ENCODE measurements at regions not wholly inside any gene's neighbourhood (a gene's known extent, or its start where the extent isn't known, plus 50 kb on each side); places are given as distances from the start of the nearest gene placed in this dataset.
"Not testable (repeated sequence)": the region's sequence is repeated elsewhere in the genome, so short reads cannot be mapped to it uniquely, and the experiment has no call there.

GRCh38 chr13:100764937-100765336 is 90.3 kb upstream of the TMTC4 start:
- intact Hi-C loops (cut with micrococcal nuclease), result no loop called here
- CTCF ChIA-PET, result no interaction called here
- H3K4me1 Mint-ChIP-seq (ENCODE audit: low read depth), result no peaks in the 10 kb centered on the region
- ATAC-seq (no peak), DNase-seq (no peak)
- peaks cover 1% of the 10 kb centered on the region for H3K36me3 Mint-ChIP-seq (ENCODE audit: low read depth)
- no peak overlapping the region for H3K27ac Mint-ChIP-seq
- H3K4me3 Mint-ChIP-seq, result no peak overlapping the region
- H3K27me3 Mint-ChIP-seq, result peaks cover 3% of the 10 kb centered on the region
- POLR2A ChIA-PET, result no interaction called here
- H3K9me3 Mint-ChIP-seq, result peaks cover 2% of the 10 kb centered on the region
- no peak for TF ChIP-seq CTCF (IDR thresholded peaks at IDR 0.05)

GRCh38 chr13:100762126-100762525 is 87.5 kb upstream of the TMTC4 start:
- ATAC-seq; H3K27me3 Mint-ChIP-seq; H3K4me1 Mint-ChIP-seq (ENCODE audit: low read depth); H3K9me3 Mint-ChIP-seq; H3K36me3 Mint-ChIP-seq (ENCODE audit: low read depth); POLR2A ChIA-PET; H3K4me3 Mint-ChIP-seq; H3K27ac Mint-ChIP-seq; intact Hi-C loops (cut with micrococcal nuclease); DNase-seq: not testable (repeated sequence)
- CTCF ChIA-PET, result interaction anchor here (0.8 kb wide), 1 partner anchor 190 kb away, joined by 3 read pairs; no protein-coding TSS in a partner anchor

GRCh38 chr13:100755891-100756290 is 81.3 kb upstream of the TMTC4 start:
- H3K36me3 Mint-ChIP-seq (ENCODE audit: low read depth), result no peaks in the 10 kb centered on the region
- POLR2A ChIA-PET, result no interaction called here
- ATAC-seq (no peak), DNase-seq (no peak)
- H3K27ac Mint-ChIP-seq, result no peak overlapping the region
- CTCF ChIA-PET, result interaction anchor here (2.2 kb wide), 1 partner anchor 34 kb away, joined by 7 read pairs; no protein-coding TSS in a partner anchor
- peaks cover 4% of the 10 kb centered on the region for H3K27me3 Mint-ChIP-seq
- no peak for TF ChIP-seq CTCF (IDR thresholded peaks at IDR 0.05)
- H3K4me3 Mint-ChIP-seq, result no peak overlapping the region
- H3K9me3 Mint-ChIP-seq, result no peaks in the 10 kb centered on the region
- intact Hi-C loops (cut with micrococcal nuclease), result no loop called here
- peaks cover 4% of the 10 kb centered on the region for H3K4me1 Mint-ChIP-seq (ENCODE audit: low read depth)

GRCh38 chr13:100754459-100754858 is 79.9 kb upstream of the TMTC4 start:
- Mint-ChIP-seq H3K27me3 (peaks cover 4% of the 10 kb centered on the region), H3K4me1 (ENCODE audit: low read depth) (peaks cover 4% of the 10 kb centered on the region), H3K4me3 (no peak overlapping the region), H3K27ac (no peak overlapping the region), H3K36me3 (ENCODE audit: low read depth) (no peaks in the 10 kb centered on the region), H3K9me3 (no peaks in the 10 kb centered on the region)
- intact Hi-C loops (cut with micrococcal nuclease), result no loop called here
- DNase-seq (no peak), ATAC-seq (no peak)
- ChIA-PET CTCF (interaction anchor here (0.9 kb wide), 1 partner anchor 32 kb away, joined by 5 read pairs; no protein-coding TSS in a partner anchor), POLR2A (no interaction called here)
- no peak for TF ChIP-seq CTCF (IDR thresholded peaks at IDR 0.05)

GRCh38 chr13:100753376-100753775 is 78.8 kb upstream of the TMTC4 start:
- no peaks in the 10 kb centered on the region for H3K36me3 Mint-ChIP-seq (ENCODE audit: low read depth)
- intact Hi-C loops (cut with micrococcal nuclease), result no loop called here
- no peak for TF ChIP-seq CTCF (IDR thresholded peaks at IDR 0.05)
- no peak for DNase-seq
- peaks cover 4% of the 10 kb centered on the region for H3K27me3 Mint-ChIP-seq
- H3K4me1 Mint-ChIP-seq (ENCODE audit: low read depth), result no peaks in the 10 kb centered on the region
- POLR2A ChIA-PET, result no interaction called here
- CTCF ChIA-PET, result interaction anchor here (0.9 kb wide), 1 partner anchor 31 kb away, joined by 5 read pairs; no protein-coding TSS in a partner anchor
- H3K4me3 Mint-ChIP-seq, result no peak overlapping the region
- ATAC-seq, result no peak
- no peaks in the 10 kb centered on the region for H3K9me3 Mint-ChIP-seq
- H3K27ac Mint-ChIP-seq, result no peak overlapping the region

- intact Hi-C loops (cut with micrococcal nuclease), result no loop called here
- Mint-ChIP-seq H3K27ac (no peak overlapping the region), H3K36me3 (ENCODE audit: low read depth) (no peaks in the 10 kb centered on the region), H3K9me3 (no peaks in the 10 kb centered on the region), H3K27me3 (peaks cover 4% of the 10 kb centered on the region), H3K4me1 (ENCODE audit: low read depth) (no peaks in the 10 kb centered on the region), H3K4me3 (no peak overlapping the region)
- ChIA-PET POLR2A (no interaction called here), CTCF (no interaction called here)
- ATAC-seq, result no peak
- TF ChIP-seq CTCF (IDR thresholded peaks at IDR 0.05), result no peak
- DNase-seq, result no peak
Observed at GRCh38 chr13:100751826-100752225, 77.2 kb upstream of the TMTC4 start.

Measured in activated CD8-positive, alpha-beta T cell treated with anti-CD3 and anti-CD28 coated beads for 36 hours (primary cell).